Progenitor cell of endocrine pancreas (in vitro differentiated cells): ENCODE measurements at regions not wholly inside any gene's neighbourhood (a gene's known extent, or its start where the extent isn't known, plus 50 kb on each side); places are given as distances from the start of the nearest gene placed in this dataset.
"Not testable (repeated sequence)": the region's sequence is repeated elsewhere in the genome, so short reads cannot be mapped to it uniquely, and the experiment has no call there.

Source experiments
- DNase-seq: peaks from one replicate; pipeline ENCODE4 v3.0.0; 2021; ENCODE audit warnings: low spot score; ENCODE audit not compliant: unreplicated experiment
- H3K27ac Mint-ChIP-seq: 2 replicates; pipeline ENCODE4 v1.8.0; 2021; ENCODE audit warnings: mild to moderate bottlenecking, moderate library complexity, mixed read lengths
- H3K27me3 Mint-ChIP-seq: 2 replicates; pipeline ENCODE4 v1.8.0; 2021; ENCODE audit warnings: mixed read lengths
- H3K36me3 Mint-ChIP-seq: 2 replicates; pipeline ENCODE4 v1.8.0; 2022; ENCODE audit warnings: mixed read lengths; ENCODE audit not compliant: insufficient read depth
- H3K4me1 Mint-ChIP-seq: 2 replicates; pipeline ENCODE4 v1.8.0; 2021; ENCODE audit warnings: low read depth, mixed read lengths
- H3K4me3 Mint-ChIP-seq: 2 replicates; pipeline ENCODE4 v1.8.0; 2021; ENCODE audit warnings: low read depth, mild to moderate bottlenecking, moderate library complexity, mixed read lengths
- H3K9me3 Mint-ChIP-seq: 2 replicates; pipeline ENCODE4 v1.8.0; 2021; ENCODE audit warnings: low read depth, mixed read lengths
- CTCF ChIP-seq: fragments of 200-600 bp; sonication (generic); IDR thresholded peaks from one replicate; pipeline ENCODE4 v1.5.0; 2021; ENCODE audit warnings: antibody characterized with exemption, mild to moderate bottlenecking; ENCODE audit not compliant: unreplicated experiment

GRCh38 chr15:62907275-62907674, 135.3 kb upstream of the TPM1 start:
- Mint-ChIP-seq H3K27ac (no peak overlapping the region), H3K27me3 (no peaks in the 10 kb centered on the region), H3K4me3 (no peak overlapping the region), H3K4me1 (peaks cover 22% of the 10 kb centered on the region), H3K9me3 (no peaks in the 10 kb centered on the region), H3K36me3 (no peaks in the 10 kb centered on the region)
- DNase-seq: no peak
- TF ChIP-seq CTCF: no peak

GRCh38 chr15:62908341-62908740, 134.2 kb upstream of the TPM1 start:
- not testable (repeated sequence) for H3K36me3 Mint-ChIP-seq, DNase-seq, H3K9me3 Mint-ChIP-seq, H3K27ac Mint-ChIP-seq, H3K27me3 Mint-ChIP-seq, H3K4me3 Mint-ChIP-seq
- peaks cover 24% of the 10 kb centered on the region for H3K4me1 Mint-ChIP-seq

DNA sequence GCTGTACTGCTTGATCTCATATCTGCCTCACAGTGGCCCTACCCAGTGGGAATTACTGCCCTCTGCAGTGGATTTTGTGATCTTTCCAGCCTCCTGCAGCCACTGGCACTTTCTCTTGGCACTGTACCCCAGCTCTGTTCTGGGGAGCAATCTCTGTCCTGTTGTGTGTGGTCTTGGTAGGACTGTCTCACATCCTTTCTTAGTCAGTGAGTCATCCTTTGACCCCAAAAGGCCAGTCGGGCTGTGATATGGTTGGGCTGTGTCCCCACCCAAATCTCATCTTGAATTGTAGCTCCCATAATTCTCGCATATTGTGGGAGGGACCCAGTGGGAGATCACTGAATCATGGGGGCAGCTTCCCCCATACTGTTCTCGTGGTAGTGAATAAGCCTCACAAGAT, 133.3 kb upstream of the TPM1 start:
- H3K36me3 Mint-ChIP-seq: no peaks in the 10 kb centered on the region
- peaks cover 16% of the 10 kb centered on the region for H3K4me1 Mint-ChIP-seq
- TF ChIP-seq CTCF: no peak
- no peak for DNase-seq
- no peaks in the 10 kb centered on the region for H3K27me3 Mint-ChIP-seq
- no peak overlapping the region for H3K27ac Mint-ChIP-seq
- H3K9me3 Mint-ChIP-seq: no peaks in the 10 kb centered on the region
- no peak overlapping the region for H3K4me3 Mint-ChIP-seq

GRCh38 chr15:62912282-62912681, 130.3 kb upstream of the TPM1 start:
- peaks cover 4% of the 10 kb centered on the region for H3K9me3 Mint-ChIP-seq
- no peak for TF ChIP-seq CTCF
- H3K4me3 Mint-ChIP-seq: no peak overlapping the region
- H3K4me1 Mint-ChIP-seq: peaks cover 19% of the 10 kb centered on the region
- no peak for DNase-seq
- no peaks in the 10 kb centered on the region for H3K27me3 Mint-ChIP-seq
- peaks cover 3% of the 10 kb centered on the region for H3K36me3 Mint-ChIP-seq
- H3K27ac Mint-ChIP-seq: no peak overlapping the region

- Mint-ChIP-seq H3K4me1 (peaks cover 19% of the 10 kb centered on the region), H3K9me3 (peaks cover 6% of the 10 kb centered on the region), H3K36me3 (peaks cover 3% of the 10 kb centered on the region), H3K4me3 (no peak overlapping the region), H3K27me3 (no peaks in the 10 kb centered on the region), H3K27ac (no peak overlapping the region)
- DNase-seq: no peak
- peak; percentile 28 for TF ChIP-seq CTCF
Observed at GRCh38 chr15:62912808-62913207, 129.7 kb upstream of the TPM1 start.

DNA sequence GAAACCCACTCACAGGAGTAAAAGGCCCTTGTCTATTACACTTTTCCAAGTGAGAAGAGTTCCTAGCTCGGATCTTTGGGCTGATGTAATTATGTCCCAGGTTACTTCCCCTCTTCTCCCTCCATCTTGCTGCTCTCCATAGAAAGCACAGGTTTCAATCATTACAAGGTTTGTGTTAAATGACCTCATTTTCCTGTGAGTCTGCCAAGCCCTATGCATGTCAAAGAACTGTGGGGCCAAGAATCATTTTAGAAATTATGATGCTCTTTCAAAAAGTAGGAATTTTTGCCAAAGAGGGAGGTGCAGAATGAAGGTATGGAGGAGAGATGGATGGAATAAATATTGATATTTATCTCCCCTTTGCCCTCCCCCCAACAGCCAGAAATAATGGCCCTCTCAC, 129.3 kb upstream of the TPM1 start:
- H3K9me3 Mint-ChIP-seq: peaks cover 6% of the 10 kb centered on the region
- H3K4me1 Mint-ChIP-seq: peaks cover 19% of the 10 kb centered on the region
- H3K4me3 Mint-ChIP-seq: no peak overlapping the region
- no peak for TF ChIP-seq CTCF
- DNase-seq: no peak
- H3K36me3 Mint-ChIP-seq: peaks cover 3% of the 10 kb centered on the region
- H3K27ac Mint-ChIP-seq: no peak overlapping the region
- no peaks in the 10 kb centered on the region for H3K27me3 Mint-ChIP-seq
